T-helper 2 cell treated with Interferon-gamma antibody and Interleukin-4, amounts not matched to agents 5 μg/mL and 100 μg/mL, for 36 hours (primary cell): ENCODE measurements at regions not wholly inside any gene's neighbourhood (a gene's known extent, or its start where the extent isn't known, plus 50 kb on each side); places are given as distances from the start of the nearest gene placed in this dataset.
"Not testable (repeated sequence)": the region's sequence is repeated elsewhere in the genome, so short reads cannot be mapped to it uniquely, and the experiment has no call there.

Experiments
- DNase-seq: peaks from one replicate; pipeline ENCODE4 v3.0.0; 2021; ENCODE audit warnings: low spot score
- H3K27ac Mint-ChIP-seq: one replicate; pipeline ENCODE4 v1.8.0; 2021; ENCODE audit warnings: mild to moderate bottlenecking, mixed read lengths
- H3K27me3 Mint-ChIP-seq: one replicate; pipeline ENCODE4 v1.8.0; 2021; ENCODE audit warnings: low read depth, mixed read lengths
- H3K36me3 Mint-ChIP-seq: one replicate; pipeline ENCODE4 v1.8.0; 2021; ENCODE audit warnings: low read depth, mixed read lengths
- H3K4me1 Mint-ChIP-seq: one replicate; pipeline ENCODE4 v1.8.0; 2021; ENCODE audit warnings: low read depth, mixed read lengths
- H3K4me3 Mint-ChIP-seq: one replicate; pipeline ENCODE4 v1.8.0; 2022; ENCODE audit warnings: mild to moderate bottlenecking, moderate library complexity, mixed read lengths
- H3K9me3 Mint-ChIP-seq: one replicate; pipeline ENCODE4 v1.8.0; 2021; ENCODE audit warnings: mixed read lengths

DNA sequence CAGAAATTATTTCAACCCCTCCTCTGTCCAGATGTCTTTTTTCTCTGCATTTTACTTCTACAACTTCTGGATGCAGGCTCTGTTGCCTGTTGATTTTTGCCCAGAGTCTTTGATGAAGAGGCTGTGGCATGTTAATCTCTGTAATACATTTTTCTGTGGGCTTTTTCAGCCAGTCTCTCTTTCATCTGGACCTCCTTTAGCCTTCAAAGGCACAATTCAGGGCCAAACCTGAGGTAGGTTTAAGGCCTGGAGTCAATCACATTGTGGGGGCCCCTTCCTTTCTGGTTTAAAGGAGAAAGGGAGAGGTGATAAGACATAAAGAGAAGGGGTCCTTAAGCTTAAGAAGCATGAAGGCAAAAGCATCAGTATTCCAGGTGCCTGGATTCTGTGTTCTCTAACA, 553.7 kb downstream of the FLRT2 start:
- Mint-ChIP-seq H3K36me3 (no peaks in the 10 kb centered on the region), H3K27me3 (no peaks in the 10 kb centered on the region), H3K9me3 (peaks cover 15% of the 10 kb centered on the region), H3K4me3 (no peak overlapping the region), H3K4me1 (peaks cover 1% of the 10 kb centered on the region), H3K27ac (no peak overlapping the region)
- DNase-seq, result no peak

GRCh38 chr14:86072116-86072894, 542.4 kb downstream of the FLRT2 start:
- H3K4me1 Mint-ChIP-seq, result peaks cover 5% of the 10 kb centered on the region
- H3K36me3 Mint-ChIP-seq, result no peaks in the 10 kb centered on the region

DNA sequence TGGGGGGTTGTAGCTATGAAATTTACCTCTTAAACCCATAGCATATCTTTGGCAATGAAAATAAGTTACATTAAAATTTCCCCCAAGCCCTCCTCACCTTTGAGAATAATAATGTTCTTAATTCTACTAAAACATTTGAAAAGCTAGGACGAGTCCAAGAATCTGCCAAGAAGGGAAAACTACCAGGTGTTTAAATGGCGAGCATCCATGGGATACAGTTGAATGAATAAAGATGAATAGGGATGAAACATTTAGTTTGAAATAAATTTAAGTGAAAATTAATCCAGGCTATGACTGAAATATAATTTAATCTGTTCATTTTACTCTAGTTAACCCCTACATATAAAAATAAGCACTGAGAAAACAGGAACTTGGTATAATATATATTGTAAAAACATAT, 536.7 kb downstream of the FLRT2 start:
- no peaks in the 10 kb centered on the region for H3K36me3 Mint-ChIP-seq
- no peak overlapping the region for H3K27ac Mint-ChIP-seq
- H3K9me3 Mint-ChIP-seq, result peaks cover 4% of the 10 kb centered on the region
- no peak overlapping the region for H3K4me3 Mint-ChIP-seq
- no peaks in the 10 kb centered on the region for H3K4me1 Mint-ChIP-seq
- H3K27me3 Mint-ChIP-seq, result no peaks in the 10 kb centered on the region
- DNase-seq, result no peak

More at GRCh38 chr14:86072116-86072894, 542.4 kb downstream of the FLRT2 start:
- no peak for DNase-seq
- peaks cover 3% of the 10 kb centered on the region for H3K9me3 Mint-ChIP-seq
- no peak overlapping the region for H3K4me3 Mint-ChIP-seq
- no peak overlapping the region for H3K27ac Mint-ChIP-seq
- H3K27me3 Mint-ChIP-seq, result no peaks in the 10 kb centered on the region

GRCh38 chr14:86065407-86065806, 535.5 kb downstream of the FLRT2 start:
- Mint-ChIP-seq H3K27ac (no peak overlapping the region), H3K4me1 (no peaks in the 10 kb centered on the region), H3K27me3 (no peaks in the 10 kb centered on the region), H3K4me3 (no peak overlapping the region), H3K36me3 (no peaks in the 10 kb centered on the region), H3K9me3 (peaks cover 4% of the 10 kb centered on the region)
- no peak for DNase-seq

- not testable (repeated sequence) for H3K4me3 Mint-ChIP-seq, H3K27me3 Mint-ChIP-seq, DNase-seq, H3K36me3 Mint-ChIP-seq, H3K27ac Mint-ChIP-seq, H3K9me3 Mint-ChIP-seq, H3K4me1 Mint-ChIP-seq
Observed at GRCh38 chr14:86064595-86064994, 534.7 kb downstream of the FLRT2 start.

- H3K27me3 Mint-ChIP-seq, result no peaks in the 10 kb centered on the region
- H3K36me3 Mint-ChIP-seq, result no peaks in the 10 kb centered on the region
- H3K4me1 Mint-ChIP-seq, result no peaks in the 10 kb centered on the region
- DNase-seq, result no peak
- no peak overlapping the region for H3K27ac Mint-ChIP-seq
- no peaks in the 10 kb centered on the region for H3K9me3 Mint-ChIP-seq
- no peak overlapping the region for H3K4me3 Mint-ChIP-seq
Observed at GRCh38 chr14:86057018-86057667, 527.2 kb downstream of the FLRT2 start.

DNA sequence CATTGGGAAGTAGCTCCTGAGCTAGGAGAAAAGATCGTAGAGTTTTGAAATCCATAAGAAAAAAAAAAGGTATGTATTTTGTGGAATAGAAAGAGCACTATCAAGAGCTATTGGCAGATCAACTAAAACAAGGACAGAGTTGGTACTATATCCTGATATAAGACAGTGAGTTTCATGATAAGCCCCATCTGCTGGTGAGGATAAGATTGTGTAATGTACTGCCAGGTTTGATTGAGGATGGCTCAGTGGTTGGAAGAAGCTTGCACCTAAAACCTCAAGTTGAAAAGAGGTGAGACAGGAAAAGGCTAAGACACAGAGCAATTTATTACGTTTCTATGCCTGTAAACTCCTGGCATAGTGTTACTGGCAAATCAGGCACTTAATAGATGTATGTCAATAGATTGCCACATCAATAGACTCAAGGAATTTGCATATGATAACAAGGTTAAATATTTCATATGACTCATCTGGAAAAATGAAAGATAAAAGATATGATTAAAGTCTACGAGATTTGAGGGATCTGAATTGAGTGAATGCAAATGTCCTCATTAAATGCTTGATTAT, 525.6 kb downstream of the FLRT2 start:
- no peaks in the 10 kb centered on the region for H3K36me3 Mint-ChIP-seq
- no peaks in the 10 kb centered on the region for H3K4me1 Mint-ChIP-seq
- H3K27me3 Mint-ChIP-seq, result no peaks in the 10 kb centered on the region
- no peak overlapping the region for H3K4me3 Mint-ChIP-seq
- H3K27ac Mint-ChIP-seq, result no peak overlapping the region
- no peaks in the 10 kb centered on the region for H3K9me3 Mint-ChIP-seq
- no peak for DNase-seq

GRCh38 chr14:86052868-86053267, 522.9 kb downstream of the FLRT2 start:
- DNase-seq, result no peak
- Mint-ChIP-seq H3K9me3 (no peaks in the 10 kb centered on the region), H3K27me3 (no peaks in the 10 kb centered on the region), H3K36me3 (no peaks in the 10 kb centered on the region), H3K4me1 (no peaks in the 10 kb centered on the region), H3K27ac (no peak overlapping the region), H3K4me3 (no peak overlapping the region)

GRCh38 chr14:86050757-86051156, 520.8 kb downstream of the FLRT2 start:
- H3K27ac Mint-ChIP-seq, result no peak overlapping the region
- no peaks in the 10 kb centered on the region for H3K9me3 Mint-ChIP-seq
- no peaks in the 10 kb centered on the region for H3K27me3 Mint-ChIP-seq
- H3K36me3 Mint-ChIP-seq, result no peaks in the 10 kb centered on the region
- DNase-seq, result no peak
- H3K4me1 Mint-ChIP-seq, result no peaks in the 10 kb centered on the region
- H3K4me3 Mint-ChIP-seq, result no peak overlapping the region

DNA sequence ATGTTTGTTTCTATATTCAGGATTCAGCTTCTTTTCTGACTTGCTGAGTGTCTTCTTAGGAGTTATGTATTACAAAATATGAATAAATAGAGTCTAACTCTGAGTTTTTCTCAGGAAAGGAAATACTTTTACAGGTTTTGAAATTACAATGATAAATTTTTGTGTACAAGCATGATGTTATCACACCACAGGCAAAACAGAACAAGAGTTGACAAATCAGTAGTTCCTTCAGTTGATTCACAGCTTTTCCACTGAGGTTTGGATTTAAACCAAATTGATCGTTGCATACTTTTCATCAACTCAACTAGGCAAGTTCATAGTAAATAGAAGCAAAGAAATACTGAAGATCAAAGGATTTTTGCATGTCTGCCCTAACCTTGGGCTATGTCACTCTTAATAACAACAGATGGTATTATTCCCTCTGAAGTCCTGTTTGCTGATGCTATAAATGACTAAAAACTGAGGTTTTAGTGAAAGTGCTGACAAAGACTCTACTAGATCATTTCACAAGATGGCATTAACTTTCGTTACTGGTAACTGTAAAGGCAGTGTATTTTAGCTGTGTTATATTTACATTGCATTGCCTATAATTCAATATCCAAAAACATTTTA, 520.2 kb downstream of the FLRT2 start:
- no peak for DNase-seq

GRCh38 chr14:86039176-86039575, 509.2 kb downstream of the FLRT2 start:
- Mint-ChIP-seq H3K36me3 (no peaks in the 10 kb centered on the region), H3K27ac (no peak overlapping the region), H3K4me3 (no peak overlapping the region), H3K4me1 (no peaks in the 10 kb centered on the region), H3K9me3 (peaks cover 8% of the 10 kb centered on the region), H3K27me3 (no peaks in the 10 kb centered on the region)
- DNase-seq, result no peak

More for the DNA sequence above, 520.2 kb downstream of the FLRT2 start:
- Mint-ChIP-seq H3K36me3 (no peaks in the 10 kb centered on the region), H3K4me3 (no peak overlapping the region), H3K4me1 (no peaks in the 10 kb centered on the region), H3K27ac (no peak overlapping the region), H3K9me3 (no peaks in the 10 kb centered on the region), H3K27me3 (no peaks in the 10 kb centered on the region)

DNA sequence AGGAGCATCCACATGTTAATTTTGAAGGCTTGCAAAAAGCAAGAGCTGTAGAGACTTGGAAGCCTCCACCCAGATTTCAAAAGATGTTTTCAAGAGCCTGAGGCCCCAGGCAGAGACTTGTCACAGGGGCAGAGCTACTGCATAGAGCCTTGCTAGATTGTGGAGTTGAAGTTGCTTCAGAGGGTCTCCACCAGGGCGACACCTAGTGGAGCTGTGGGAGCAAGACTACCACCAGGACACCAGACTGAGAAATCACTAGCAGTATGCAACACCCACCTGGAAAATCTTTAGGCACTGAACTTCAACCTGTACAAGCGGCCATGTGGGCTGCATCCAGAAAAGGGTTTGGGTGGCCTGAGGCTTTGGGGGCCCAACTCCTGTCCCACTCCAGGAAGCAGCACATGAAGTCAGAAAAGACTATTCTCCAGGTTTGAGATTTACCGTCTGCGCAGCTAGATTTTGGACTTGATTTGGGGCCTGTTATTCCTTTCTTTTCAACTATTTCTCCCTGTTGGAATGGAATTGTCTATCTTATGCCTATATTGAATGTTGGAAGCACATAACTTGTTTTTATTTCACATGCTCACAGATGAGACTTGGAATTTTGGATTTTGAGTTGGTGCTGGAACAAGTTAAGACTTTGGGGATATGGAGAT, 508.6 kb downstream of the FLRT2 start:
- Mint-ChIP-seq H3K9me3 (peaks cover 5% of the 10 kb centered on the region), H3K4me3 (no peak overlapping the region), H3K4me1 (no peaks in the 10 kb centered on the region), H3K36me3 (no peaks in the 10 kb centered on the region), H3K27ac (no peak overlapping the region), H3K27me3 (no peaks in the 10 kb centered on the region)
- DNase-seq, result no peak

DNA sequence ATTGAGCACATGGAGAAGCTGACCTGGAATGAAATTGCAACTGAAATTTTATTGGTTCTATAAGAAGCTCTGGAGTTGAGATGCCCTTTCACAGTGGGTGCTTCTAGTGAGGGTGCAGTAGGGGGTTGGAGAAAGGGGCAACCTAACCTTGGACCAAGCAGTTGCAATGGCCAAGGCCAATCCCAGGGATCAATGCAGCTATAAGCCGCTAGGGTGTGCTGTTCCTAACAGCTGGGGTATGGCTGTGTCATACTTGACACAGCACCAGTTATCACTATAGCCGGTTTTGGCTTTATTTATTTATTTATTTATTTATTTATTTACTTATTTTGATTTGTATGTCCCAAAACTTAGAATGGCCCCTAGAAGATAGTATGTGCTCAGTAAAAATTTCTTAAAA, 505.9 kb downstream of the FLRT2 start:
- Mint-ChIP-seq H3K27ac (no peak overlapping the region), H3K4me1 (peaks cover 5% of the 10 kb centered on the region), H3K4me3 (no peak overlapping the region), H3K36me3 (no peaks in the 10 kb centered on the region), H3K27me3 (no peaks in the 10 kb centered on the region), H3K9me3 (no peaks in the 10 kb centered on the region)
- no peak for DNase-seq

- Mint-ChIP-seq H3K4me1 (peaks cover 5% of the 10 kb centered on the region), H3K27me3 (no peaks in the 10 kb centered on the region), H3K9me3 (peaks cover 27% of the 10 kb centered on the region), H3K27ac (no peak overlapping the region), H3K4me3 (no peak overlapping the region), H3K36me3 (no peaks in the 10 kb centered on the region)
- DNase-seq, result no peak
Observed at GRCh38 chr14:86027990-86028389, 498.0 kb downstream of the FLRT2 start.
